ENCODE measurements at regions not wholly inside any gene's neighbourhood (a gene's known extent, or its start where the extent isn't known, plus 50 kb on each side); places are given as distances from the start of the nearest gene placed in this dataset.

- TF ChIP-seq, protein P1, sequence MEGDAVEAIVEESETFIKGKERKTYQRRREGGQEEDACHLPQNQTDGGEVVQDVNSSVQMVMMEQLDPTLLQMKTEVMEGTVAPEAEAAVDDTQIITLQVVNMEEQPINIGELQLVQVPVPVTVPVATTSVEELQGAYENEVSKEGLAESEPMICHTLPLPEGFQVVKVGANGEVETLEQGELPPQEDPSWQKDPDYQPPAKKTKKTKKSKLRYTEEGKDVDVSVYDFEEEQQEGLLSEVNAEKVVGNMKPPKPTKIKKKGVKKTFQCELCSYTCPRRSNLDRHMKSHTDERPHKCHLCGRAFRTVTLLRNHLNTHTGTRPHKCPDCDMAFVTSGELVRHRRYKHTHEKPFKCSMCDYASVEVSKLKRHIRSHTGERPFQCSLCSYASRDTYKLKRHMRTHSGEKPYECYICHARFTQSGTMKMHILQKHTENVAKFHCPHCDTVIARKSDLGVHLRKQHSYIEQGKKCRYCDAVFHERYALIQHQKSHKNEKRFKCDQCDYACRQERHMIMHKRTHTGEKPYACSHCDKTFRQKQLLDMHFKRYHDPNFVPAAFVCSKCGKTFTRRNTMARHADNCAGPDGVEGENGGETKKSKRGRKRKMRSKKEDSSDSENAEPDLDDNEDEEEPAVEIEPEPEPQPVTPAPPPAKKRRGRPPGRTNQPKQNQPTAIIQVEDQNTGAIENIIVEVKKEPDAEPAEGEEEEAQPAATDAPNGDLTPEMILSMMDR (IDR thresholded peaks at IDR 0.05; ENCODE audit: low read length) = no peak
- no peak for TF ChIP-seq EZH2 (IDR thresholded peaks at IDR 0.05; ENCODE audit: borderline replicate concordance, low read length)
Measured at GRCh38 chr6:41462033-41462432, 84.1 kb upstream of the FOXP4 start.

Measured in OCI-LY1 (cell line).